GM18505 (cell line): ENCODE measurements at regions not wholly inside any gene's neighbourhood (a gene's known extent, or its start where the extent isn't known, plus 50 kb on each side); places are given as distances from the start of the nearest gene placed in this dataset.
"Not testable (repeated sequence)": the region's sequence is repeated elsewhere in the genome, so short reads cannot be mapped to it uniquely, and the experiment has no call there.

Source experiments
- ATAC-seq: cut with Tn5 transposase; IDR thresholded peaks from one replicate; pipeline ENCODE4 v1.9.1; 2021; ENCODE audit not compliant: unreplicated experiment
- POLR2A ChIP-seq: IDR thresholded peaks from 4 replicates; pipeline ENCODE4 v1.6.1; 2011; ENCODE audit warnings: borderline replicate concordance; ENCODE audit not compliant: insufficient read depth, insufficient read length; ENCODE audit errors: extremely low read depth

DNA sequence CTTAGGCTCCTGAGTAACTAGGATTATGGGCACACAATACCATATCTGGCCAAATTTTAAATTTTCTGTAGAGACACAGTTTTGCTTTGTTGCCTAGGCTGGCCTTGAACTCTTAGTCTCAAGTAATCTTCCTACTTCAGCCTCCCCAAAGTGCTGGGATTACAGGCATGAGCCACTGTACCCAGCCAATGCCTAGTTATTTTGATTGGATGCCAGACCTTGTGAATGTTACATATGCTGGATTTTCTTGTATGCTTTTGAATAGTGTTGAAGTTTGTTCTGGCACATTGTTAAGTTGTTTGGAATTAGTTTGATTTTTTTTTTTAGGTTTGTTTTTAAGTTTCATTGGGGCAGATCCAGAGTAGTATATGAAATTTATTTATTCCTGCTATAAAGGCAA lies 110.7 kb upstream of the ANO5 start:
- no peak for TF ChIP-seq POLR2A
- no peak for ATAC-seq

DNA sequence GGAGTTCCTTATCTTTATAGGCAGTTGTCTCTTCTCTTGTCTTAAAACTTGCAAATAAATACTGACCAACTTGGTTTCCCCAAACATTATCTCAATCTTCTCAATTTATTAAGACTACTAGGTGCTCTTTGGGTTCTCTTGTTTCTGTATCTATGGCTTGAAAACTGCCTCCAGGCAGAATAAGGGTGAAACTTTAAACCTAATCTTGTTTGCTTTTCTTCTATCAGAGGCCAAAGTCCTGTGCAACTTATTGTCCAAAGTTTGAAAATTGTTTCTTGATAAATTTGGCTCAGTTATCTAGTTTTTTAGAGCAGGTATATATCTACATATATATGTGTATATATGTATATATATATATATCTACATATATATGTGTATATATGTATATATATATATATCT lies 110.1 kb upstream of the ANO5 start:
- no peak for ATAC-seq
- TF ChIP-seq POLR2A: no peak

DNA sequence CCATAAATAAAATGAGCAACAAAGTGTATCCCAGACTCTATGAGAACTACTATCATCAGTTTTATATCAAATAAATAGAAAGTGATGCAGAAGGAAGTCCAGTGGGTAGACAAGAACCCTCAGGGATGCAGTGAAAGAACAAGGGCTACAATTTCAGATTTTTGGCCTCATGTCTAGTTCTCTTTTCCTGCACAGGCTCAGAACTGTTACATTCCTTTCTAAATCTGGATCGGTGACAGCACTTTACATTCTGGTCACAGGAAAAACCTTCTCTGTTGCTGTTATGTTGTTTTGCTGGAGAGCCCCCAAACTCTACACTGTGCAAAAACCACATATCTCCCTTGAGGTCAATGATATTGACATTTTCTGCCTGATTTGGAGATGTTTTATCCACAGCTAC lies 108.8 kb upstream of the ANO5 start:
- TF ChIP-seq POLR2A: no peak
- ATAC-seq: no peak

DNA sequence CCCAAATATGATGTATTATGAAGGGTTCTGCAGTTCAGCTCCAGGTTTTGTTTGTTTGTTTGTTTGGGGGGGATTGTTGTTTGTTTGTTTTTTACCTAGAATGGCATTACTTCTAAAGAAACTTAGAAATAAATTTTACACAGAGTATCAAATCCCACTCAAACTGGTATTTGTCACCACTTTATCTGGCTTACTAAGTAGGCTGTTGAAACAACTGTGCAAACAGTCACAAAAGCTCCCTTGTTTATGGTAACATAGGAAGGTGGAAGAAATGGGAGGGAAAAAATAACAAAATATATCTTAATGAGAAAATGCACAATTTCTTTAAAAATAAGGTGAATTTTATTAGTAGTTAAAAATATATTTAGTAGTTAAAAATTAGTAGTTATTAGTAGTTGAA lies 108.3 kb upstream of the ANO5 start:
- no peak for TF ChIP-seq POLR2A
- ATAC-seq: no peak

DNA sequence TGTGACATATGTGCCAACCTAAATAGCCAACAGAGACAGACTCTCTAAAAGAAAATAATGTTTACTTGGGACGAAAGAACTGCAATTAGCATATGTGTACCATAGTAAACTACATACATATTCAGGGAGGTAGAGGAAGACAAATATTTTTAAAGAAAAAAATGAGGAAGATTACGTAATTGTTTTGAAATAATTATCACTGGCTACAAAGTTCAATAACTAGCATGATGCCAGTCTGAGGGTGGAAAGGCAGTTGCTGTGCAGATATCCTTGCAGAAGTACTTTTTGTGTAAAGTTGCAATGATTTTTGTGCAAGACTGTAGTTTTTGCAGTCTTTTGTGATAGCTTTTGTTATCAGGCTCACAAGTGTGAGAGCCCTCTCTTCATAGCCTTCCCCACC lies 103.3 kb upstream of the ANO5 start:
- ATAC-seq: no peak
- no peak for TF ChIP-seq POLR2A

DNA sequence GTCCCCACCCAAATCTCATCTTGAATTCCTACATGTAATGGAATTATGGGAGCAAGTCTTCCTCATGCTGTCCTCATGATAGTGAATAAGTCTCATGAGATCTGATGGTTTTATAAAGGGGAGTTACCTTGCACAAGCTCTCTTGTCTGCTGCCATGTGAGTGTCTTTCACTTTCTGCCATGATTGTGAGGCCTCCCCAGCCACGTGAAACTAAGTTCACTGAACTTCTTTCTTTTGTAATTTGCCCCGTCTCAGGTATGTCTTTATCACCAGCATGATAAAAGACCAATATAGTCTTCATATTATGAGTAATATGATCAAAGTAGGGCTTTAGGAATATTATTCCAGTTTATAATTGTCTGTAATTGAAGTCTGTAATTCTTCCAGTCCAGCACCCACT lies 86.3 kb upstream of the ANO5 start:
- TF ChIP-seq POLR2A: no peak
- ATAC-seq: no peak

- no peak for TF ChIP-seq POLR2A
- no peak for ATAC-seq
These were observed 77.3 kb upstream of the ANO5 start for GRCh38 chr11:22115470-22116029.

DNA sequence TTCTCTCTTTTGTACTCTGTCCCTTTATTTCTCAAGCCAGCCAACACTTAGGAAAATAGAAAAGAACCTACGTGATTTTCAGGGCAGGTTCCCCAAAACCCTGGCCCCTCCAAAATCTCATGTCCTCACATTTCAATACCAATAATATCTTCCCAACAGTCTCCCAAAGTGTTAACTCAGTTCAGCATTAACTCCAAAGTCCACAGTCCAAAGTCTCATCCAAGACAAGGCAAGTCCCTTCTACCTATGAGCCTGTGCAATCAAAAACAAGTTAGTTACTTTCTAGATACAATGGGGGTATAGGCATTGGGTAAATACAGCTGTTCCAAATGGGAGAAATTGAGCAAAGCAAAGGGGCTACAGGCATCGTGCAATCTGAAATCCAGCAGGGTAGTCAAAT lies 64.9 kb upstream of the ANO5 start:
- not testable (repeated sequence) for ATAC-seq

GRCh38 chr11:22130462-22131053 lies 62.3 kb upstream of the ANO5 start:
- no peak for TF ChIP-seq POLR2A
- ATAC-seq: no peak

GRCh38 chr11:22133776-22134175 lies 59.1 kb upstream of the ANO5 start:
- ATAC-seq: no peak
- TF ChIP-seq POLR2A: no peak

- no peak for ATAC-seq
- no peak for TF ChIP-seq POLR2A
These were observed 54.6 kb upstream of the ANO5 start for GRCh38 chr11:22138264-22138663.
